HT1080 (cell line): ENCODE measurements at regions not wholly inside any gene's neighbourhood (a gene's known extent, or its start where the extent isn't known, plus 50 kb on each side); places are given as distances from the start of the nearest gene placed in this dataset.
"Not testable (repeated sequence)": the region's sequence is repeated elsewhere in the genome, so short reads cannot be mapped to it uniquely, and the experiment has no call there.

ENCODE experiments used
- DNase-seq: peaks from one replicate; pipeline ENCODE4 v3.0.0-alpha.2; 2015; ENCODE audit warnings: low read depth

DNA sequence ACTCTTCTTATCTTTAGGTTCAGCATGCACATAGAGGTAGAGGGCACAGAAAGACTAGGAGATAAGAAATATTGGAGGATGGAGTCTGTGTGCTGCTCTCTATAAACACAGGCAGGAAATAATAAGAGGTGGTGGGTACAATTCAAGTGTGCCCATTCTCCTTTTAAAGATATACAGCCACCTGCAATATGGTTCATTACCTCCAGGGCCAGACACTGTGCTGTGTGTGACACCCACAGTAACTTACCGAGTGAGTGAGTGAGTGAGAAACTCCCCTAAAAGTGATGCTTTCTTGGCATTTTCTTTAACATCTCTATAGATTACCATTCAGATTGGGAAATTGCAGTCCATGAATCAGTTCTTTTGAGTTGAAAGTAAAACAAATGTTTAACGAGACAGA is 311.8 kb upstream of the KCNN2 start:
- no peak for DNase-seq

DNA sequence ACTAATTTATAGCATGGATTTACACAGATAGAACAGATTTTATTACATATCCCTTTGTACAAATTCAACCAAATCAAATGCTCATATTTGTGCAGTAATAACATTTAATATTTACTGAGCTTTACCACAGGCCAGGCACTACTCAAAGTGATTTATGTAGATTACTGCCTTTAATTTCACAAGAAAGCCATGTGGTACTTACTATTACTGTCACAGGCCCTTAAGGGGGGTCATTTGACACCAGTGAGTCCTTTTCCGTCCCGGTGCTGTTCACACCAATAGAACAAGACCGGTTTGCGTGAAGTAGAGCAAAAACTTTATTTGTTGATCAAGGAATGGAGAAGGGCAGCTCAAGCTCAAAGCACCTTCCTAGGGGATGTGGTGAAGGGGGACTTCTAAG is 308.5 kb upstream of the KCNN2 start:
- DNase-seq: no peak

DNA sequence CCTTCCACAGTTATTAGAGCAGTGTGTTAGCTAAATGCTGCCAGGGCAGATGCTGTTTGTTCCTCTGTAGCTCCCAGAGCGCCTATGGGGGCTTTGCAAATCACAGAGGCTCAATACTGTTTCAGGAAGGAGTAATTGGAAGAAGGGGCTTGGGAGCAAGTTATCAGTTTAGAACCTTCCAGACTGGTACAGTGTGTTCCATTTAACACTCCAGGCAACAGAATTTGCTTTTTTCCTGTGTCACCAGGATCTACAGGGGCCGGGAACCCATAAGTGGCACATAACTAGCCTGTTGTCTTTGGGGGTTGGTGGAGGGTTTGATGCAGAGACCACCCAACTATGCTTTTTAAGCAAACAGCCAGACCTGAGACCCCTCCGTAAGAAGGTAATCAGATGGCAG is 307.3 kb upstream of the KCNN2 start:
- no peak for DNase-seq

DNA sequence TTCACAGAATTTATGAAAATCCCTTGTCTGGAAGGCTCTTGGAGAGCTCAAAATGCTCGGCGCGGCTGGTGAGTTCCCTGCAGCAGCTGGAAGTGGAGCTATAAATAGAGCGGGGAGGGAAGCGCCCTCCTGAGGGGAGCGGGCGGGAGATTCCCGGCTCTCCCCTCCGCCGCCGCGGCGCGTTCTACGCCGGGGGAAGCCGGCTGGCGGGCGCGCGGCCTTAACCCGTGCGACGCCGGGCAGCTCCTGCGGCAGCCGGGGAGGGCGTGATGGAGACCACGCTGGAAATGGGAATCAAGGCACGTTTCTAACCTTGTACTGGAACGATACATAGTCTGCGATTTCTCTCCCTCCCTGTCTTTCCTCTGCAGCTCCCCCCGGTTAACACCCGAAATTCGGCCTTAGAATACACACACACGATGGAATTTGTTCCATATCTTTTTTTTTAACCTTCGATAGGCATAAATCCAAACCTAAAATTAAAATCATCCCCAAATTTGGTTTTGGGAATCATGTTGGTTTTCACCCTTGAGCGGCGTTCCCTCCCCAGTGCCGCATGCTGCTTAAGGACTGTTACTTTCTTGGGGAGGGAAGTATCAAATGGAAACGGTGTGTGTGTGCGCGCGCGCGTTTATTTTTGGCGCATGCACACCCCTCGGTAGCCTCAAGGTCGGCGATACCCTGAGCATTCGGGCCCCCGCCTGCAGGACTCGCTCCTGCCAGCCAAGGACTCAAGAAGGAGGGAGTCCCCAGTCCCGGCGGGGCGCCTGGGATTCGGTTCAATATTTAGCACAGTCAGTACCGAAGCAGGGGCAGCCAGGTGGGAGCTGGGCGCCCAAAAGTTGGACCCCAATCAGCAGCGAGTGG is 306.3 kb upstream of the KCNN2 start:
- DNase-seq: peak; percentile 10

DNA sequence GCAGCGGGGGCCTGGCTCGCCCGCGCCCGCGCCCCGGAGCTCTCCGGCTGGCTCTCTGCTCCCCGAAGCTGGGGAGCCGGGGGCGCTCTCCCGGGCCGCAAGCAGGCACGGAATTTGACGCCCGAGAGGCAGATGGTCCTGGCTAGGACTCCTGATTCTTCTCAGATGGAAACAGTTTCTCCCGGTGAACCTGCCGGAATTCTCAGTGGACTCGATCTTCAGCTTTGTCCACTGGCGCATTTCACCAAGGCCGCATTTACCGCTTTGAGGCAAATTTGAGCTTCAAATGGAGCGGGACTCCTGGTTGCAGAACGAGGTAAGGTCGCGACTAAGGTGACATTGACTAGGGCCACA is 305.7 kb upstream of the KCNN2 start:
- DNase-seq: no peak

DNA sequence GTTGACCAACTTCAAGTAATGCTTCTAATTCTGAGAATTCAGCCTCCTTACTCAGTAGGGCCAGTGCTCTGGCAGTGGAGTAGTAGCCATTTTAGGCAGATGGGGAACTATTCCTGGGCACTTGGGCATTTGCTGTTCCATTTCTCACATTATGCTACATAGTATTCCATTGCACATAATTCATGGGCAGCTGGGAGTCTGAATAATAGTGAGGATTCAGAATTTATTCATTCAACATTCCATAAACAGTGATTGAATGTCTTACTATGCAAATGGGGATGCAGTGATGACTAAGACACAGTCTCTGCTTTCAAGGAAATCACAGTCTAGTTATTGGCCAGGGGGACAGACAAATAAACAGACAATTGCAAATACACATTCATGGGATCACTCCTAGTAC is 301.0 kb upstream of the KCNN2 start:
- DNase-seq: no peak

DNA sequence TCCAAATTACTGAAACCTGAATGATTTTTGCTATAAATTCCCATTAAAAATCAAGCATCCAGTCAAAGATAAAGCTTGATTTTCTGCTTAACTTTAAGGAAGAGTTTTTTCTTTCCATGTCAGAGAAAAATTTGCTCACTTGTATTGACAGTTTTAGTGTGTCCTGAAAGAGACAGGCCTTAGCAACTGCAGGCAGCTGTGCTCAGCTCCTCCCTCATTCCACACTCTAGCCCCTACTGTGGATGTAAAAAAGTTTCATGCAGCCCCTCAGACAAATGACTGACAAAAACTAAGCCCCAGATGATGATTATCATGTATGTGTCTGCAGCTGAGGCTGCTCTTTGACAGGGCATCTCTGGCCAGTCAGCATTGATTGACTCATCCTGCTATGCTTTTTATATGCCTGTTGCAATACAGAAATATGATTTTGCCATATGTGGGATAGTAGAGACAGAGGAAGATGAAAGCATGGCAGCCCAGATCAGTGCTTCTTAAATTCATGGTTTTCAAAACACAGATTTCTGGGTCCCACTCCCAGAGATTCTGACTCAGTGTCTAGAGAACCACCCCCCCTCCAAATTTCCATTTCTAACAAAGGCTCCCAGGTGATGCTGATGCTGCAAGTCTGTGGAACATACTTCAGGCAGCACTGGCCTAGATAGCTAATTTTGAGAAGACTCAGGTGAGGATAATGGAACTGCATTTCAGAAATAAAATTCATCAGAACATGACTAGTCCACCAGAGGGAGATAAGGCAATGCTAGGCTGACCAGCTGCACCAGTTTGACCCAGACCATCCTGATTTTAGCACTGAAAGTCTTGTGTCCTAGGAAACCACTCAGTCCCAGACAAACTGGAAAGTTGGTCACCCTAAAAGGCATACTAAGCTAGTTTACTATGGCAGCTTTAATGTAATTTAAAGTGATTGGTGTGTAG is 298.7 kb upstream of the KCNN2 start:
- no peak for DNase-seq

DNA sequence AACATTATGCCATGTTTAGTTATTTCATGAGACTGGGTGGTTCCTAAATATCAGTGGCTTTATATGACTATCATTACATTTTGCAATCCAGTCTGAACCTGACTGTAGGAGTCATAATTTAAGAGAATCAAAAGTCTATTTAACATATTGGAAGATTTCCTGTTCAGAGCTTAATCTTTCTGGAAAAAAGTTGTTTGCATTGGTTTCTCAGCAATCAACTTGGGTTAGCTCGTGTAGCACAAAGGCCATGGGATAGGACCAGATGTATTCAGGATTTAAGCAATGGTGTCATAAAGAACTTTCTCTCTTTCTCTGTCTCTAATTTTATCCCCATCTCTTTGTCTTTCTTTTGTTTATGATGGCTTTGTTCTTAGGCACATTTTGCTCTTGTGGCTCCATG is 296.0 kb upstream of the KCNN2 start:
- DNase-seq: no peak

DNA sequence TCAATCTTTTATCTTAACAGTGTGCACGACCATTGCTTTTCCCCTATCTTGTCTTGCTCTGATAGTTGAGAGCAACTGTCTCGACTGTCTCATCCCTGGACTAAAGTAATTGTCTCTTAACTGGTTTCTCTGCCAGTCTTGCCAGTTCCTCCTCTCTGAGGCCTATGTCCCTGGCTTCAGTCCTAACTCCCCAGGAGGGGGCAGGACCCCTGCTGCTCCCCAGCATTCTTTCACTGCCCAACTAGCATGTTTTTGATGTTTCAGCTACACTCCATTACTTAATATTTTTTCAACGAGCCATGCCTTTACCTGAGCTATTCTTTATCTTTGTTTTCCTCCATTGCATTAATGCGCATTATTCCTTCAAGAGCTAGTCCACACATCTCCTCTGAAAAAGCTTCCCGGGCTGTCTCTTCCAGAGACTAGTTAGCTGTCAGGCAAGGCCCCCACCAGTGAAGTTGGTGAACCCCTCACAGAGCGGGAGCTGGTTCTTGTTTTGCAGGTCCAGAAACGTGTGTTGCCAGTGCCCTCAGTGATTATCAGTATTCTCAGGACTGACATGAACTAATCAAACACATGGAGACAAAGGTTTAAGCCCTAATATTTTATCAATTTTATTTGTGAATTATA is 291.7 kb upstream of the KCNN2 start:
- DNase-seq: no peak

DNA sequence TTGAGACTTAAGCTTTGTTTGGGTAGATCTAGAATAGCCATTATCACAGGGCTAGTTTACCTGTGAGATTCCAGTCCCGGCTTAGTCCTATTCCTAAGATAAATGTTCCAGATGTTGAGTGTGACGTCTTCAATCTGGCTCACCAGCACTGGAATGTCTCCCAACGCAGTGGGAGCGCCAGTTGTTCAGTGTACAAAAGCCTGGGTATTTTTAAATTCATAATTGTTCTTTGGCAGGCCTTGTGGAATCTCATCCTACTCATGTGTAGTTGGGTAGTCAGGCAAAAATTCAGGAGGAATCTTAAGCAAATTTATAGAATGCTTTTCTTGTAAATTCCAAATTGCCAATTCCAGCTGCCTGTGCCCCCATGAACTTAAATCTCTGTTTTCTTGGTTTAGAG is 272.6 kb upstream of the KCNN2 start:
- no peak for DNase-seq

DNA sequence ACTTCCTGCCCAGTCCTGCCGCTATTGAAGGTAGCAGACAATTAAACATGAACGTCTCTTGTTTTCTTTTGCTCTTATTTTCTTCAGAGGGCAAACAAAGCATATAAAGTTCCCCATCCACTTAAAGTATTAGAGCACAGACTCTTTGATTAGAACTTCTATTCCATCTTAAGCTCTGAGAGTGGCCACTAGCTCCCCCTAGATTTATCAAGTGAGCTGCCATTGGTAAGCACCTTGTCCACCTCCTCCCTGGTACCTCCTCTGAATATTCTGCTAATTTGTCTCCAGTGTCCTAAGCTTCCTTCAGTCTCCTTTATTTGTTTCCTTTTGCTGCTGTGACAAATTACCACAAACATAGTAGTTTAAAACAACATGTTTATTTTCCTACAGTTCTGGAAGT is 264.3 kb upstream of the KCNN2 start:
- no peak for DNase-seq

DNA sequence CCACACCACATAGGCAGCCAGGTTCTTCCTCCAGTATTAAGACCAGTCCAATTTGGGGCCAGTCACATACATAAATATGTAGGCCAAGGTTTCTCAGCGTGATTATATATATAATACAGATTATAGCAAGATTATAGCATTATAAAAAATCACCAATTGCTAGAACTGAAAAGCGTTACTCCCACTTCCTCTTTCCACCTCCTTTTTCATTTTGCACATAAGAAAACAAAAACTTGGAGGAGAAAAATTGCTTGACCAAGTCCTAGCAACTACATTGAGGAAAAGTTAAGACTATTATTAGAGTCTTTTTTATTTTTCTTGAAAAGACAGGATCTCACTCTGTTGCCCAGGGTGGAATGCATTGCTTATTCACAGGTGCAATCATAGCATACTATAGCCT is 262.7 kb upstream of the KCNN2 start:
- DNase-seq: no peak

DNA sequence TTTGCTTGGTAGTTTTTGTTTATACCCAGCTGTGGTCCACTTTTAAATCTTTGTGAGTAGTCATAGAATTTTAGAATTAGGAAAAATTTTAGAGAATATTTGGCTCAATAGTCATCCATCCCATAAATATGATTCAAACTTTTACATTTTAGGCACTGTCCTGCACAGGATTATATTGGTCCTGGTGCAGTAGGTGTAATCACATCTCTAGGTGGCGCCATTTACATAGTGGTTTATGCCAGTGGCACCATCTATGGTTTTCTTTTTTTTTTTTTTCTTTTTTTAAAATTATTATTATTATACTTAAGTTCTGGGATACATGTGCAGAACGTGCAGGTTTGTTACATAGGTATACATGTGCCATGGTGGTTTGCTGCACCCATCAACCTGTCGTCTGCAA is 260.7 kb upstream of the KCNN2 start:
- peak; percentile 10 for DNase-seq

DNA sequence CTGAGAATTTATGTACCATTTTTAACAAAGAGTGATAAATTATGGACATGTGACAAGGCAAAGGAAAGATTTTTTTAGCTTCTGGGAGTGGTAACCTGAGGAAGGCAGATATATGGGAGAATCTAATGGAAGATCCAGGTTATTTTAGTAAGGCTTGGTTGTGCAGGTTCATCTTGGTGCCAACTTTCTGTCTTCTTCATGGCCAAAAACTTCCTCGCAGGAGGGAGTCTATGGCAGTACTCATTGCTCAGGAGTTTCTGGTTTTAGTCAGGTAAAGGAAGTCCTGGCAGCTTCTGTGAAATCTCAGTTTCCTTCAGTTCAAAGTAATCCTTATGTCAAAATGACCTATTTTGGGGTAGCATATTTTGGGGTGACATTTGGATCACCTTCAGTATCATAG is 248.3 kb upstream of the KCNN2 start:
- DNase-seq: no peak

DNA sequence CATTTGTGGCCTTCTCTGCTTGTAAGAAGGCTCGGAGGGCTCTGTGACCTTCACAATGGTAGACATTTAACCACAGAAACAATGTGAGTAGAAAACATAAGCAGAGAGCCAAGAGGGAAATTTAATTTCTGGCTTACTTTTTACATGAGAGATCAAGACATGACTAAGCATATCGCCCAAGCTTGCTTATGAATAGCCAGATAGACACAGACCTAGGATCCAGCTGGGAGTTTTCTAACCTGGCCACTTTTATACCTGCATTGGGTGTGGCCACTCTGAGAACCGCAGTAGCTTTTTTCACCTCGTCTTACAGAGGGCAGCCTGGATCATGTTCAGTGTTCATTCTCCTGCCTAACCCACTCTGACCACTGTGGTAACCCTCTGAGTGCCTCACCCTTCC is 244.9 kb upstream of the KCNN2 start:
- no peak for DNase-seq

DNA sequence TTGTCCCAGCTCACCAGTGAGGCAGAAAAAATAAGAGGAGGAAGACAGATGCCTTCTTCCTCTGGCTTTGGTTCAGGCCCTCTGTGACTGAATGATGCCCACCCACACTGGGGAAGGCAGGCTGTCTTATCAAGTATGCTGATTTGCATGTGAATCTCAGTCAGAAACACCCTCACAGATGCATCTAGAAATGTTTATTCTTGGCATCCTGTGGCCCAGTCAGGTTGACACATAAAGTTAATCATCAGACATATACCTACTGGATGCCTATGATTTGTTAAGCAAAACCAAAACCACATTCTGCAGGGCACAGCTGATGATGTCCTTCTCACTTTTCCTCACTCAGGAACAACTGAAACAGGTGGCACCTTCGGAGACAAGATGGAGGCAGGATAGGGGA is 243.4 kb upstream of the KCNN2 start:
- DNase-seq: no peak

DNA sequence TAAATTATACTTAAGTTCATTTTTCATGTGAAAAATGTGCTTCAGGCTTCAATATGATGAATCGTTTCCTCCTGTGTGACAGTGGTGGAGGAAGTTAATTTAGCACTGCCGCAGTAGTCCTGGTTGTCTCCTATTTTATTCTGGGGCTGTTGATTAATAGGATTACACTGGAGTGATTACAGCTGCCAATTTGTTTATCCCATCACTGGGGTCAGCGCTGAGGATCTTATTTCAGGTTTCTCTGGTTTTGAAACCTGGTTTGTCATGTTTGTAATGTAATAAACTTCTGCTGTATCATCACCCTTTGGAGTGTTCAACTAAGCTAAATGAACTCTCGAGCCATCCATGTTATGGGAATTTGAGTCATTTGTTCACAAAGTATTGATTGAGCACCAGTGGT is 241.7 kb upstream of the KCNN2 start:
- DNase-seq: no peak

DNA sequence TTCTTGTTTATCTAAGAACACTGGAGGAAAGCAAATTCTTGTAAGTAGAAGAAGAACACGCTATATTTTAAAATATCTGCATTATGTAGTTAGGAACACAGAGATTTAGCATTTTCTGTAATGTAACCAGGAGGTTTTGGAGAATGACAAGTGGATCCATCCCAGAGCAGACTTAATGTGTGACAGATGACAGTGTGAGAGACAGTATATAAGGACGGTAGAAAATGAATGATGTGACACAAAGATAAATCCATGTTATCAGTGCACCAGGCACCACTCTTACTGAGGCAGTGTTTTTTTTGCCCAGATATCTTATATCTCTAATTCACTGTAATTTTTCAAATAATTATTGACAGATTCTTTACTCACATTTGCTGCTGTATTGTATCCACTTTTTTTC is 239.0 kb upstream of the KCNN2 start:
- no peak for DNase-seq

DNA sequence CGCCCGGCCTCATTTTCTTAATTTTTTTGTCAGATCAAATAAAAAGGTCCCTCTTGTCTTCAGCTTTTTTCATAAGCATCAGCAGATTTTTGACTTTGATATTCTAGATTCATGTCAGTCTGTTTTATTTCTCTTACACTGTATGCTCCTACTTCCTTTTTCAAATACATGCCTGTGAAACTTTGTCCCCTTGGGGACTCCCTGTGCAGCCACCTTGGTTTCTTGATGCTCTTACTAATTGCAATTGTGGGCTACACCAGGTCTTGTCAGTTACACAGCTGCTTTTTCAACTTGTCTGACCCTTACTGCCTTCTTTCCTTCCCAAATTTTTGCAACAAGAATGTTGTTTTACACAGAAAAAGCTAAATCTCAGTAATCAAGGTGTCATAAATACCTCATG is 238.2 kb upstream of the KCNN2 start:
- DNase-seq: no peak

DNA sequence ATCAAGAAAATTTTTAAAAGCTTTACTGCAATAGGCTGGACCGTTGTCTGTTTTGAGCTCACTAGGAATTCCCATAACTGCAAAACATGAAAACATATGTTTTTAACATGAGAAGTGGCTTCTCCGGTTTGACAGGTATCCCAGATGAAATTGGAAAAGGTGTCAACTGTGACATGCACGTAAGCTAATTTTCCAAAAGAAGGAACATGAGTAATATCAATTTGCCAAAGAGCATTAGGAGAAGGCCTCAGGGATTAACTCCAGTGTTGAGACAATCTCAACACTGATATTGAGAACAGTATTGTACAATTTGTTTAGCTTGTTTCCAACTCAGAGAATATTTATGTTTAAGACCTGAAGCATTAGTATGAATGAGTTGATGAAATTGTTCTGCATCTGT is 215.5 kb upstream of the KCNN2 start:
- no peak for DNase-seq

DNA sequence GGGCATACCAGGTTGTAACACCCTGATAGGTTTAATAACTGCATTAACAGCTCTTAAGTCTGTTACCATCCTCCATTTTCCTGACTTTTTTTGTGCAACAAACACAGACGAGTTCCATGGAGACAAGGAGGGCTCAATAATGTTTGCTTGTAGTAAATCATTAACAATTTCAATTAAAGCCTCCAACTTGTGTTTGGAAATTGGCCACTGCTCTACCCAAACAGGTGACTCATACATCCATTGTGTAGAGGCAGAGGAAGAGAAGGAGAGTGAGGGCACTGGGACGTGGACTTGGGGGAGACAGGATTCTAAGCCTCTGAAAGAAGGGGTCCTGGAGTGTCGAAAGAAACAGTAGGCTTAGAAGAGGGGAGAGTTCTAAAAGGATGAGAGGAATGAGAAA is 213.6 kb upstream of the KCNN2 start:
- DNase-seq: no peak

DNA sequence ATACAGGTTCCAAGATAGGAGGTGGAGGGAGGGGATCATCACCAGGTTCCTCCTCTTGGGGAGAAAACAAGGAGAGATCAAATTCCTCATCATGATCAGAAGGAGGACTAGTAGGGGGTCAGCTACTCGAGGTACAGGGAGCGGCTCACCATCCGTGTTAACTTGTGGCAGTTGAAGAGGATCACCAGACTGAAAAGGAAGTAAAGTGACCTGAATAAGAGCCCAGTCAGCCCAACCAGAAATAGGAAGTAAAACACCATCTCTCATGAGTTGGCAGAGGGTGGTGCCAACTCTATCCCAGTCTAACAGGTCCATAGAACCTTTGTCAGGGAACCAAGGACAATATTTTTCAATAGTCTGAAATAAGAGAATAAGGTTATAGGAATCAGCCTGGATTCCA is 213.1 kb upstream of the KCNN2 start:
- not testable (repeated sequence) for DNase-seq
